Heart left ventricle (tissue), 13 donors: ENCODE measurements at regions not wholly inside any gene's neighbourhood (a gene's known extent, or its start where the extent isn't known, plus 50 kb on each side); places are given as distances from the start of the nearest gene placed in this dataset.

Experiments
- CTCF ChIP-seq, 12 donors: fragments of 200-600 bp; sonication (generic) in 4 of 12; IDR thresholded peaks; one replicate each; pipeline versions ENCODE4 v1.5.0 to v1.8.0; 2018 to 2022; ENCODE audit warnings: antibody characterized with exemption in 12 of 12, mild to moderate bottlenecking in 5 of 12
- POLR2A ChIP-seq, 2 donors: fragments of 450-650 bp; IDR thresholded peaks; one replicate each; pipeline ENCODE4 v1.6.1; 2017; ENCODE audit warnings: antibody characterized with exemption in 2 of 2, mild to moderate bottlenecking in 2 of 2, moderate library complexity in 2 of 2
- donor health status: ischemic (EF 13 %, LVEDD 7.1; RV severe dilation, severe dysfunction).
- donor health status: DM: no; HTN: yes; CAD: no.
- donor health status: DM: no; HTN: no; CAD: no.
- donor health status: ischemic (EF 25% LVEDD 6.9; RV normal size, moderate dysfunction).
- donor health status: ischemic (EF 25% LVEDD 5.7; RV mildly dilated, moderate dysfunction).
- donor health status: ischemic (EF 35%, LVEDD 5.7; RV mildly dilated, moderate dysfunction).
- donor health status: nonischemic (EF 11% LVEDD 7.7; RV severe dilation, severe dysfunction).
- donor health status: DM: yes; HTN: yes; CAD: no.
- donor health status: PGD.
- donor health status: ischemic (EF 29% LVEDD 5.4; RV normal size, mild dysfunction).
- donor health status: nonischemic (EF 23%, LVEDD 6.1; RV moderate dilation, normal function).

GRCh38 chr1:143694085-143694484 is 277.7 kb downstream of the FAM72C start:
- no peak for TF ChIP-seq CTCF (IDR thresholded peaks at IDR 0.05)
- no peak for TF ChIP-seq POLR2A (IDR thresholded peaks at IDR 0.05)
